T1000 (cell line): ENCODE measurements at regions not wholly inside any gene's neighbourhood (a gene's known extent, or its start where the extent isn't known, plus 50 kb on each side); places are given as distances from the start of the nearest gene placed in this dataset.
"Not testable (repeated sequence)": the region's sequence is repeated elsewhere in the genome, so short reads cannot be mapped to it uniquely, and the experiment has no call there.

Source experiments
- DNase-seq: peaks from one replicate; lab custom pipeline; 2025; ENCODE audit warnings: mixed read lengths; lab: John Stamatoyannopoulos, UW

DNA sequence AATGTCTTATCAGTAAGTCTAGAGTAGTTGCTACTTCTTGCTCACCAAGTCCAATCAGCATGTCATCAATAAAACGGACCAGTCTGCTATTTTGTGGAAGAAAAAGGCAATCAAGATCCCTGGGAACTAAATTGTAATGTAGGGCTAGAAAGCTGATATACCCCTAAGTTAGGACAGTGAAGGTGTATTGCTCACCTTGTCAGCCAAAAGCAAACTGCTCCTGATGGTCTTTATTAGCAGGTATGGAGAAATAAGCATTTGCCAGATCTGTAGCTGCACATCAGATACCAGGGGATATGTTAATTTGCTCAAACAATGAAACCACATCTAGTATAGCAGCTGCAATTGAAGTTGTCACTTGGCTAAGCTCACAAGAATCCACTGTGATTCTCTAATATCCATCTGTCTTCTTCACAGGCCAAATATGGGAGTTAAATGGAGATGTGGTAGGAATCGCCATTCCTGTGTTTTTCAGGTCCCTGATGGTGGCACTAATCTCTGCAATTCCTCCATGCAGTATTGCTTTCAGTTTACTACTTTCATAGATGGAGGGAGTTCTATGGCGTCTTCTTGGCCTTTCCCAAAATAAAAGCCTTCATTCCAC is 75.0 kb downstream of the TMEM237 start:
- DNase-seq = no peak

DNA sequence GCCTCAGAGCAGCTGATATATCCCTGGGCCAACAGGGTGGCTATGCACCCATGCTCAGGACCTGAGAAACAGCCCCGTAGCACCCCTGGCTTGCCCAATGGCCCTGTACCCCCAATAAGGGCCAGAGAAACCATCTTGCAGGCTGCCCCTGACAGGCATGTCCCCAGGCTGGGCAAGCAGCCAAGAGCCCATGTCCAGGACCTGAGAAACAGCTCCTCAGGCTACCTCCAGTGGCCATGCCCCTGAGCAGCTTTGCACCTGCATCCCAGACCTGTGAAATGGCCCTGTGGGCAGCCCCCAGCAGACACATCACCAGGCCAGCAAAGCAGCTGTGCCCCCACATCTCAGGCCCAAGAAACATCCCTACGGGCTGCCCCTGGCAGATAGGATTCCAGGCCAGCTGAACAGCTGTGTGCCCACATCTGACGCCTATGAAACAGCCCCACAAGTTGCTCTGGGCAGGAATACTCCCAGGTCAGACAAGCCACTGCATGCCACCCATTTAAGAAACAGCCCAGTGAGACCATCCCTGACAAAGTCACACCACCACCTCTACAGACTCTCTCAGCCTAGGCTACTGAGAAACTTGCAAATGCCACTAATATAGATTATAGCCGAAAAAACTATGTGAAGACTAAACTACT is 84.1 kb downstream of the TMEM237 start:
- no peak for DNase-seq

DNA sequence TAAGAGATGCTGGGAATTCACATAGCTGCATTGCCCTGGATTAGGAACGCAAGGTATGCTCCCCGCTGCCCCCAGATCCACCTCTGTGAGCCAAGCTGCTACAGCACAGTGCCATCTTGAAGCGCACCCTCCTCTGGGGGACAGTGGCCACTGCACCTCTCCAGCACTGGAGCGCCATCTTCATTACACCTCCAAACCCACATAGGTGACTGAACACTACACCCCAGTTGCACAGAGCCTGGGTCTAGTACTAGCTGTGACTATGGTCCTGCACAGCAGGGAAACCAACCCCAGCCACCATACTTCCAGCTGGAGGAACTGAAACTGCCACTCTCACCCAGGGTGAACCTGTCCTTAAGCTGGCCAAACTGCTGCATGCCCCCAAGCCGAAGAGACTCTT is 84.6 kb downstream of the TMEM237 start:
- no peak for DNase-seq

DNA sequence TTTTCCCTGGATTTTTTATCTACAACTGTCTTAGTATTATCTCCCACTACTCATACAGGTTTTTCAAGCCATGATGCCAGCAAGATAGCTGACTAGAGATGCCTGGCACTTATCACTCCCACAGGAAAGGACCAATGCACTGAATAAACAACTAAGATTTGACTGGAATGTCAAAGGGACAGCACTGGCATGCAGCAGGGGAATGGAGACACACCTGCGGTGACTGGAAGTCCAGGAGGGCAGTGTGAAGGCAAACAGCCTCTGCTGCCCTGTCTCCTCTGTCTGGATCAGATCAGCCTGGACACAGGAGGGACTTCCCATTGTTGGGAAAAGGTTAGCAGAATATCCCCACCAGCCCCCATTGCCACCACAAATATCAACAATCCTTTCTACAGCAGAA is 85.1 kb downstream of the TMEM237 start:
- DNase-seq = no peak

DNA sequence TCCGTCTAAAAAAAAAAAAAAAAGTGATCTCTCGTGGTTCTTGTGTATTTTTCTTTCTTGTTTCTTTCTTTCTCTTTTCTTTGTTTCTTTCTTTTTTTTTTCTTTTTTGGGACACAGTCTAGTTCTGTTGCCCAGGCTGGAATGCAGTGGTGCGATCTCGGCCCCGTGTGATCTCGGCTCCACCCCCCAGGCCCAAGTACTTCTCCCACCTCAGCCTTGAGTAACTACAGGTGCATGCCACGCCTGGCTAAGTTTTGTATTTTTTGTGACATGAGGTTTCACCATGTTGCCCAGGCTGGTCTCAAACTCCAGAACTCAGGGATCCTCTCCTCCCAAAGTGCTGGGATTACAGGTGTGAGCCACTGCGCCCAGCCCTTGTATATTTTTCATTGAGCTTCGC is 91.4 kb downstream of the TMEM237 start:
- DNase-seq = no peak

- no peak for DNase-seq
These were observed 95.0 kb downstream of the STRADB start for GRCh38 chr2:201546576-201546975.

DNA sequence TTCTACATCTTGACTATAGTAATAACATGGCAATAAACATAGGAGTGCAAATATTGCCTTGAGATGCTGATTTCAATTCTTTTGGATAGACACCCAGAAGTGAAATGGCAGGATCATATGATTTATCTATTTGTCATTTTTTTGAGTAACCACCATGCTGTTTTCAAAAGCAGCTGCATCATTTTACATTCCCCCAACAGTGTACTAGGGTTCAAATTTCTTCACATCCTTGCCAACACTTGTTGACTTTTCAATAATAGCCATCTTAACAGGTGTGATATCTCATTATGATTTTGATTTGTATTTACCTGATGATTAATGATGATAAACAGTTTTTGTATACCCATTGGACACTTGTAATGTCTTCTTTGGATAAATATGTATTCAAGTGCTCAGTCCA is 90.8 kb downstream of the STRADB start:
- DNase-seq = no peak

DNA sequence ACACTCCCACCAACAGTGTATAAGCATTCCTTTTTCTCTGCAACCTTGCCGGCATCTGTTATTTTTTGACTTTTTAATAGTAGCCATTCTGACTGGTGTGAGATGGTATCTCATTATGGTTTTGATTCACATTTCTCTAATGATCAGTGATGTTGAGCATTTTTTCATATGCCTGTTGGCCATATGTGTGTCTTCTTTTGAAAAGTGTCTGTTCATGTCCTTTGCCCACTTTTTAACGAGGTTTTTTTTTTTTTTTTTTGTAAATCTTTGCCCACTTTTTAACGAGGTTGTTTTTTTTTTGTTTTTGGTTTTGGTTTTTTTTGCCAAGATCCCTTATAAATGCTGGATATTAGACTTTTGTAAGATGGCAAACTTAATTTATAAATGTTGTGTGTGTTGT is 87.7 kb downstream of the STRADB start:
- not testable (repeated sequence) for DNase-seq

DNA sequence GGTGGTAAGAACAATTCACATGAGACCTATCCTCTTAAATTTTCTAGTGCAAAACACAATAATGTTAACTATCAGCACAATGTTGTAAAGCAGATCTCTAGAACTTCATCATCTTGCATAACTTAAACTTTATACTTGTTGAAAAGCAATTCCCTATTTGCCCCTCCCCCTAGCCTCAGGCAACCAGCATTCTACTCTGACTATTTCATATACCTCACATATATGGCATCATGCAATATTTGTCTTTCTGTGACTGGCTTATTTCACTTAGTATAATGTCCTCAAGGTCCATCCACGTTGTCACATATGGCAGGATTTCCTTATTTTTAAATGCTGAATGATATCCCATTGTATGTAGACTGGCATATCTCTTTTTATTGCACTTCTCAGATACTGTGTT is 86.5 kb downstream of the STRADB start:
- DNase-seq = no peak

- no peak for DNase-seq
These were observed 85.2 kb downstream of the STRADB start for GRCh38 chr2:201536754-201537153.

- no peak for DNase-seq
These were observed 84.5 kb downstream of the STRADB start for GRCh38 chr2:201536046-201536445.

GRCh38 chr2:201532686-201533304 is 81.3 kb downstream of the STRADB start:
- DNase-seq = peak; percentile 49
